Stimulated activated CD8-positive, alpha-beta memory T cell treated with anti-CD3 and anti-CD28 coated beads, Interleukin-7, amount 100 ng/mL, for 4 hours (primary cell): ENCODE measurements at regions not wholly inside any gene's neighbourhood (a gene's known extent, or its start where the extent isn't known, plus 50 kb on each side); places are given as distances from the start of the nearest gene placed in this dataset.

Experiments
- DNase-seq, 2 donors: peaks; one replicate each; pipeline ENCODE4 v3.0.0-alpha.2; 2020; ENCODE audit warnings: low read depth in 2 of 2

- DNase-seq, result no peak
These were observed 51.4 kb upstream of the NPVF start for GRCh38 chr7:25279705-25280104.

GRCh38 chr7:25280181-25280580 is 51.9 kb upstream of the NPVF start:
- no peak for DNase-seq

- no peak for DNase-seq
These were observed 53.9 kb upstream of the NPVF start for GRCh38 chr7:25282194-25282593.

GRCh38 chr7:25286756-25287155 is 58.5 kb upstream of the NPVF start:
- no peak for DNase-seq

GRCh38 chr7:25287291-25287690 is 59.0 kb upstream of the NPVF start:
- no peak for DNase-seq

GRCh38 chr7:25288556-25289307 is 60.4 kb upstream of the NPVF start:
- no peak for DNase-seq

GRCh38 chr7:25289518-25289917 is 61.2 kb upstream of the NPVF start:
- no peak for DNase-seq

- no peak for DNase-seq
These were observed 66.3 kb upstream of the NPVF start for GRCh38 chr7:25294624-25295023.

- DNase-seq, result no peak
These were observed 67.1 kb upstream of the NPVF start for GRCh38 chr7:25295387-25295786.

- no peak for DNase-seq
These were observed 67.8 kb upstream of the NPVF start for GRCh38 chr7:25296086-25296485.

GRCh38 chr7:25297278-25297677 is 69.0 kb upstream of the NPVF start:
- no peak for DNase-seq

GRCh38 chr7:25303281-25304181 is 75.2 kb upstream of the NPVF start:
- DNase-seq, result no peak

GRCh38 chr7:25304691-25305090 is 76.4 kb upstream of the NPVF start:
- DNase-seq, result no peak

GRCh38 chr7:25305831-25306230 is 77.5 kb upstream of the NPVF start:
- no peak for DNase-seq

- no peak for DNase-seq
These were observed 79.3 kb upstream of the NPVF start for GRCh38 chr7:25307624-25308023.

- DNase-seq, result no peak
These were observed 80.0 kb upstream of the NPVF start for GRCh38 chr7:25308246-25308645.

GRCh38 chr7:25308906-25309705 is 80.8 kb upstream of the NPVF start:
- no peak for DNase-seq

GRCh38 chr7:25310896-25311295 is 82.6 kb upstream of the NPVF start:
- no peak for DNase-seq

GRCh38 chr7:25311346-25311745 is 83.1 kb upstream of the NPVF start:
- DNase-seq, result no peak

- DNase-seq, result no peak
These were observed 84.7 kb upstream of the NPVF start for GRCh38 chr7:25312968-25313367.

- DNase-seq, result no peak
These were observed 85.2 kb upstream of the NPVF start for GRCh38 chr7:25313526-25313925.

- no peak for DNase-seq
These were observed 85.9 kb upstream of the NPVF start for GRCh38 chr7:25314094-25314730.
